ENCODE measurements at regions not wholly inside any gene's neighbourhood (a gene's known extent, or its start where the extent isn't known, plus 50 kb on each side); places are given as distances from the start of the nearest gene placed in this dataset.
A peak's percentile ranks its signal among the peaks of the same experiment; 100 is the strongest.

GRCh38 chr13:51526202-51526601, 58.1 kb upstream of the WDFY2 start:
- BruUV-seq (replicated peaks) = no TSS peak

DNA sequence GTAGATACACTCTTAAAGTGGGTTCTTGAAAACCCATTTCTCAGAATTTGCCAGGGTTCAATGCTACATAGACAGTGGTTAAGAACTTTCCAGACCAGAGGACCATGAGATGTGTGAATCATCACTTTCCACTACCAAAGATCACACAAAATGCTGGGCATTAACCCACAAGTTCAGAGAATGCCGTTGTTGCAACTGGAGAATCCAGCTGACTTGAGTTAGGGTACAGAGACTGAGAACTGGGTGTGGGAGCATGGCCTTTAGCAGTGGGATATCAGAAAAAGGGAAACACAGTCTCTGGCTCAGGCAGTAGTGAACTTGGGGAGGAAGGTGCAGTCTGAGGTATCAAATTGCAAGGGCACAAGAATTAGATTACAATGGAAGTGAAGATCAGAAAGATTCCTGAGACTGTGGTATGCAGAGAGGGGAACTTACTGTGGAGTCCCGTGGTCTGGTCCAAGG, 51.5 kb upstream of the WDFY2 start:
- intact Hi-C loops (cut with micrococcal nuclease) = no loop called here
- no peak for ATAC-seq
- no peak for DNase-seq
- Histone ChIP-seq H3K27ac (ENCODE audit: low read length) (no peak overlapping the region), H3K9me3 (ENCODE audit: low read length) (no peaks in the 10 kb centered on the region), H3K9me2 (replicated peaks; ENCODE audit: low read length) (no peaks in the 10 kb centered on the region), H3K4me3 (ENCODE audit: low read length) (no peak overlapping the region), H4K20me1 (ENCODE audit: low read length) (no peaks in the 10 kb centered on the region), H3K27me3 (ENCODE audit: low read length) (no peaks in the 10 kb centered on the region), H3K79me2 (ENCODE audit: low read length) (no peaks in the 10 kb centered on the region), H2AFZ (ENCODE audit: low read length) (no peak overlapping the region), H3K4me2 (ENCODE audit: low read length) (no peak overlapping the region), H3K4me1 (ENCODE audit: insufficient read depth, low read length) (peaks cover 6% of the 10 kb centered on the region; the same call in 1 of the 2 replicates), H3K9ac (ENCODE audit: low read length) (no peak overlapping the region), H3F3A (ENCODE audit: low read length, unreplicated experiment) (no peaks in the 10 kb centered on the region), H3K36me3 (ENCODE audit: low read depth, low read length) (no peaks in the 10 kb centered on the region)
- no peak for TF ChIP-seq EZH2 (IDR thresholded peaks at IDR 0.05; ENCODE audit: low read length, unreplicated experiment)
- no peak for TF ChIP-seq EZH2phosphoT487 (IDR thresholded peaks at IDR 0.05; ENCODE audit: borderline replicate concordance, low read length)
- TF ChIP-seq, protein P1, sequence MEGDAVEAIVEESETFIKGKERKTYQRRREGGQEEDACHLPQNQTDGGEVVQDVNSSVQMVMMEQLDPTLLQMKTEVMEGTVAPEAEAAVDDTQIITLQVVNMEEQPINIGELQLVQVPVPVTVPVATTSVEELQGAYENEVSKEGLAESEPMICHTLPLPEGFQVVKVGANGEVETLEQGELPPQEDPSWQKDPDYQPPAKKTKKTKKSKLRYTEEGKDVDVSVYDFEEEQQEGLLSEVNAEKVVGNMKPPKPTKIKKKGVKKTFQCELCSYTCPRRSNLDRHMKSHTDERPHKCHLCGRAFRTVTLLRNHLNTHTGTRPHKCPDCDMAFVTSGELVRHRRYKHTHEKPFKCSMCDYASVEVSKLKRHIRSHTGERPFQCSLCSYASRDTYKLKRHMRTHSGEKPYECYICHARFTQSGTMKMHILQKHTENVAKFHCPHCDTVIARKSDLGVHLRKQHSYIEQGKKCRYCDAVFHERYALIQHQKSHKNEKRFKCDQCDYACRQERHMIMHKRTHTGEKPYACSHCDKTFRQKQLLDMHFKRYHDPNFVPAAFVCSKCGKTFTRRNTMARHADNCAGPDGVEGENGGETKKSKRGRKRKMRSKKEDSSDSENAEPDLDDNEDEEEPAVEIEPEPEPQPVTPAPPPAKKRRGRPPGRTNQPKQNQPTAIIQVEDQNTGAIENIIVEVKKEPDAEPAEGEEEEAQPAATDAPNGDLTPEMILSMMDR (conservative IDR thresholded peaks at IDR 0.05; ENCODE audit: low read depth, low read length) = no peak
- ChIA-PET POLR2A (ENCODE audit: unreplicated experiment) (no interaction called here), CTCF (no interaction called here)
- no TSS peak for BruUV-seq (replicated peaks)

More at GRCh38 chr13:51526202-51526601, 58.1 kb upstream of the WDFY2 start:
- no peak for DNase-seq
- no peak for TF ChIP-seq EZH2phosphoT487 (IDR thresholded peaks at IDR 0.05; ENCODE audit: borderline replicate concordance, low read length)
- no peak for TF ChIP-seq EZH2 (IDR thresholded peaks at IDR 0.05; ENCODE audit: low read length, unreplicated experiment)
- CTCF ChIA-PET = no interaction called here
- H3K9ac ChIP-seq (ENCODE audit: low read length) = no peak overlapping the region
- no peak overlapping the region for H2AFZ ChIP-seq (ENCODE audit: low read length)
- peaks cover 34% of the 10 kb centered on the region for H3K4me1 ChIP-seq (ENCODE audit: insufficient read depth, low read length)
- POLR2A ChIA-PET (ENCODE audit: unreplicated experiment) = no interaction called here
- no peak overlapping the region for H3K27ac ChIP-seq (ENCODE audit: low read length)
- no peak overlapping the region for H3K4me2 ChIP-seq (ENCODE audit: low read length)
- H3K27me3 ChIP-seq (ENCODE audit: low read length) = no peaks in the 10 kb centered on the region
- H3F3A ChIP-seq (ENCODE audit: low read length, unreplicated experiment) = no peaks in the 10 kb centered on the region
- H4K20me1 ChIP-seq (ENCODE audit: low read length) = no peaks in the 10 kb centered on the region
- no peaks in the 10 kb centered on the region for H3K9me3 ChIP-seq (ENCODE audit: low read length)
- intact Hi-C loops (cut with micrococcal nuclease) = no loop called here
- no peaks in the 10 kb centered on the region for H3K36me3 ChIP-seq (ENCODE audit: low read depth, low read length)
- no peaks in the 10 kb centered on the region for H3K9me2 ChIP-seq (replicated peaks; ENCODE audit: low read length)
- H3K4me3 ChIP-seq (ENCODE audit: low read length) = no peak overlapping the region
- ATAC-seq = no peak
- no peaks in the 10 kb centered on the region for H3K79me2 ChIP-seq (ENCODE audit: low read length)

DNA sequence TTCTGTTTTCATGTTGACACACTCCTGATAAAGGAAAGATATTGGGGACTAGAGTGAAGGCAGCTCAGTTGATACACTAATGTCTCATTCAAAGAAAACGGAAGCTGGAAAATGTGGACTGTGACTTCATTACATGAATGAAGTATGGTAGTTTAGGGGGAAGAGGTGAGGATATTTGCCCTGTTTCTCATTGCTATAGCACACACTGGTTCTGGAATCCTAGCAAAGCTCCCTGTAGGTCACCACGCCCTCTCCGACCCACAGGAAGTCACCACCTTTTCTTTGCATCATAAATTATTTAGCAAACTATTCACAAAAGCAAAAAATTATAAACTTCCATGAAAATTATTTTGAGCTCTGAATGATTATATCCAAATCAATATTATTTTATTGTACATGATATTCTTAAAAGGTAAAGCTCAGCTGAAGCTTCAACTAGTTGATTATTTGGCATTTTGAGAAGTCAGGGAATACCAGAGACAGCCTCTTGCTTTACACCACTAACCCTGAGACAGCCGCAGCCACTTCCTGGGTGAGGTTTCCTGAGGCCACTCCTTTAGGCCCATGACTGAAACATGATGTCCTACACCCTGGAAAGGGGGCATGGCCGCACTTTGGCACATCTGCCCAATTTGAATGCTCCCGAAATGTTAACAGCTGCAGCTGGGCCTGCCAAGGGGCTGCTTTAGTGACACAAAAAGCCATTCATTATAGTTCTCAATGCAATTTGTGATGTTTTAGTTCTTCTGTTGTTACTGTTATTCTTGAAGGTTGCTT, 50.0 kb upstream of the WDFY2 start:
- H3K9me2 ChIP-seq (replicated peaks; ENCODE audit: low read length) = no peaks in the 10 kb centered on the region
- ChIA-PET CTCF (no interaction called here), POLR2A (ENCODE audit: unreplicated experiment) (interaction anchor here (0.6 kb wide), 1 partner anchor 81 kb away, joined by 3 read pairs; the partner anchor contains the start of gene INTS6)
- H3K9ac ChIP-seq (ENCODE audit: low read length) = no peak overlapping the region
- H3K79me2 ChIP-seq (ENCODE audit: low read length) = no peaks in the 10 kb centered on the region
- no peak for DNase-seq
- no peak overlapping the region for H3K27ac ChIP-seq (ENCODE audit: low read length)
- TF ChIP-seq EZH2phosphoT487 (IDR thresholded peaks at IDR 0.05; ENCODE audit: borderline replicate concordance, low read length) (no peak), EZH2 (IDR thresholded peaks at IDR 0.05; ENCODE audit: low read length, unreplicated experiment) (no peak)
- TF ChIP-seq, protein P1 (conservative IDR thresholded peaks at IDR 0.05; ENCODE audit: low read depth, low read length) = no peak
- H3K27me3 ChIP-seq (ENCODE audit: low read length) = no peaks in the 10 kb centered on the region
- intact Hi-C loops (cut with micrococcal nuclease) = no loop called here
- no peak overlapping the region for H3K4me3 ChIP-seq (ENCODE audit: low read length)
- peak overlapping the region; percentile 50; the same call in 1 of the 2 replicates for H2AFZ ChIP-seq (ENCODE audit: low read length)
- no peaks in the 10 kb centered on the region for H4K20me1 ChIP-seq (ENCODE audit: low read length)
- peaks cover 6% of the 10 kb centered on the region; the same call in 1 of the 2 replicates for H3K4me1 ChIP-seq (ENCODE audit: insufficient read depth, low read length)
- H3K9me3 ChIP-seq (ENCODE audit: low read length) = no peaks in the 10 kb centered on the region
- no TSS peak for BruUV-seq (replicated peaks)
- 0 out of 2 replicates have a peak overlapping the region, but pooled peaks have one; percentile 12 for H3K4me2 ChIP-seq (ENCODE audit: low read length)
- no peaks in the 10 kb centered on the region for H3K36me3 ChIP-seq (ENCODE audit: low read depth, low read length)
- peak; percentile 66 for ATAC-seq
- H3F3A ChIP-seq (ENCODE audit: low read length, unreplicated experiment) = no peaks in the 10 kb centered on the region

Data from PC-3 (cell line).